DOHH2 (cell line): ENCODE measurements at regions not wholly inside any gene's neighbourhood (a gene's known extent, or its start where the extent isn't known, plus 50 kb on each side); places are given as distances from the start of the nearest gene placed in this dataset.

Source experiments
- CTCF ChIP-seq: fragments of 200-600 bp; sonication (generic); IDR thresholded peaks from one replicate; pipeline ENCODE4 v1.5.1; 2014; ENCODE audit warnings: antibody characterized with exemption, mild to moderate bottlenecking, low read depth, low read length; ENCODE audit not compliant: poor library complexity, severe bottlenecking
- EZH2phosphoT487 ChIP-seq: fragments of 200-600 bp; sonication (generic); IDR thresholded peaks from 2 replicates; pipeline ENCODE4 v1.6.1; 2017; ENCODE audit warnings: borderline replicate concordance, mild to moderate bottlenecking, antibody characterized with exemption, low read length, moderate library complexity, mixed read lengths

- TF ChIP-seq CTCF (no peak), EZH2phosphoT487 (no peak)
These were observed 84.5 kb upstream of the GPR26 start for GRCh38 chr10:123581656-123582055.
